OCI-M1 (cell line): ENCODE measurements at regions not wholly inside any gene's neighbourhood (a gene's known extent, or its start where the extent isn't known, plus 50 kb on each side); places are given as distances from the start of the nearest gene placed in this dataset.

Experiments used
- DNase-seq: peaks from one replicate; lab custom pipeline; 2025; lab: John Stamatoyannopoulos, UW

DNA sequence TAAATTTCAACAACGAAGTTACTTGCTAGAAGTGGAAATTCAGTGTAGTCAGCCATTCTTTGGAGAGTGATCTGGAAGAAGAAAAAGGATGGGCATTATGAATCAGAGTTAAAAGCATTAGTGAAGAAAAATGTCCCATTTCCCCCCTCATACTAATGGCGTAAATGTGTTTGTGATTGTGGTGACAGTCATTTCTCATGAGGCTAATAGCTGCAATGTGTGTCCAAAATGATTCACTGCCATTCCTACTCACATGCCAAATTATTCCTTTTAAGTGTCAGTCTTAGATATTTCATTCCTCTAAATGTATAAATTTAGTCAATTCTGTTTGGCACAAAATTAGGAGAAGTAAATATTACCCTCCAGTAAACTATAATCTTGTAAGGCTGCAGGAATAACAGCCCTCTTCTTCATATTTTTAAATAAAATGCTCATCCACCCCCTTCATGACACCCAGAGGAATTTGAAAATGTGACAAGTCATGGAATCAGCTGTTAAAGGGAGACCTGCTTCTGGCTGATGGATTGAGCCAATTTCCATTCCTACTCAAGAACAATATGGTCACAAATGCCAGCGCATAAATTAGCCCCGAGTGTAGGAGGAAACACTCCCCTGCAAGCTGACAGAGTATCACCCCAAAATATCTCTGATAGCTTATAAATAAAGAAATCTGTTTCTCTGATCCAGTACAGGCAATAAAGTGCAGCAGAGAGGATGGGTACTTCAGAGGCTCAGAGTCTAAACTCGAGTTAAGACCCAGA lies 912.3 kb upstream of the SEL1L start:
- no peak for DNase-seq

GRCh38 chr14:82447586-82447985 lies 913.9 kb upstream of the SEL1L start:
- DNase-seq = peak; percentile 46

DNA sequence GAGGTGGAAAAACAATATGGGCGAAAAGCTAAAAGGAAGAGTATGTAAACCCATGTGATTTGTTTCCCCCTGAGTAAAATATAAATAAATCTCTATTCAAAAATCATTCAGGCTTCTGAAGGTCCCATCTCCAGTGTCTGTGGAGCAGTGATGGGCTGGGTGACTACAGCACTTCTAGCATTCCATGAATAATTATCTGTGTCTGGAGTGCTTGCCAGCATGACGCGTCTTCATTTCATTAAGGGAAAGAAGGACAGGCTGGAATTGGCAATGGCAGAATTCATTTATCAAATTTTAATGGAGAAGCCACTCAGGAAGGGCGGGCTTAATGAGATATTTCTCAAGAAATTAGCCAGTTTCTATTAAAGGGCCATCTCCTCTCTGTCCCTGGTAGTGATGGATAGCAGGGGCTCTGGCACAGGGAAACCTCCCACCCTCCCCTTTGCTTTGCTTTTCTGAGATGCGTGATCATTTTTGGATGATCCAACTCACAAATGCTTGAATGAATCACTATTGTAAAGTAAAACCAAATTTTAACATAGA lies 916.3 kb upstream of the SEL1L start:
- no peak for DNase-seq

- DNase-seq = no peak
These were observed 918.0 kb upstream of the SEL1L start for GRCh38 chr14:82451675-82452074.

DNA sequence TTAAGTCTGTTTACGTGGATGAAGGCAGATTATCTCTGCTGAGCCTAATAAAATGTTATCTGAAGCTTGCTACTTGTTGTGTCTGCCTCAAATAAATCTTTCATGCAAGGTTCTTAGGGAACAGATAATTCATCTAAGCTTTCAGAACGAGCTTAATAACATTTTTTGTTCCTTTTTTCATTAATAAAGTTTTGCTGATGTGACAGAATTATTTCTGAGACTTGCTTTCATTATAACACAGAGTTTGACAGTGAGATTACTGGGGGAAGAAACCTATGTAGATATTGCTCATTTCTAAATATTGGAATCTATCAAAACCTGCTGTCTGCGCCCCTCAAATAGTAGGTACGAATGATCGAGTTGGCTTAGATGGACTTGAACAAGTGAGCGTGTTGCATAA lies 948.7 kb upstream of the SEL1L start:
- DNase-seq = no peak

- peak; percentile 21 for DNase-seq
These were observed 954.8 kb upstream of the SEL1L start for GRCh38 chr14:82488473-82488872.

DNA sequence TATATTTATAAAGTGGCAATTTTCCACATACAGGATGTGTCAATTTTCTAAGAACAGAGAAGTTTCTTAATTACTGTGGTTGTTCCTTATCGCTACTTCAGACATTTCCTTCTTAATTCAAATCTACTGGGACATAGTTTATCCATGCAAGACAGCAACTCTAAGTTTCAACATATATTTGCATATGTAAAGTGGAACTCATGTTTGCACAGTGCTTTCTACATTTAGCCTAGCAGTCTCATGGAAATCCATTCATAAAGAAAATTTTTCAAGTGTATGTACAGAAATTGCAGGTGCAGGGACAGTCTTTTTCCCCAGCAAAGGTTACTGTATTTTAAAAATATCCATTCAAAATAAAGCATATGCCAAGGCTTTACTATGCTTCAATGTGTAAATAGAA lies 956.7 kb upstream of the SEL1L start:
- peak; percentile 15 for DNase-seq

GRCh38 chr14:82492157-82492556 lies 958.5 kb upstream of the SEL1L start:
- DNase-seq = no peak

DNA sequence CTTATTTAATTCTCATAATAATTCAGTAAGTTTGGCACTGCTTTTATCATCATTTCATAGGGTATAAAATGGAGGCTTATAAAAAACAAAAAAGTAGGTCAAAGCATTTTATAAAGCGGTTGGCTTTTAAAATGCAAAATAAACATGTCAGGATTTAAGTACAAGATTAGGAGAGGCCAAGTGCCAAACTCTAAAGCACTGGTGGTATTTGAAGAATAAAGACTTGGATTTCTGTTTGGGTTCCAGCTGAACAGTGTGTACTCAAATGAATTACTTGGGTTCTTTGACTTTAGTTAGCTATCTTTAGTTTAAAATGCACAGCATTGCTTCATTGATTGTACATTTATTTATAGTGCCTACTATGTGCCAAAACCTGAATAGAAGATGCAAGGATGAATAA lies 966.6 kb upstream of the SEL1L start:
- no peak for DNase-seq

- no peak for DNase-seq
These were observed 967.9 kb upstream of the SEL1L start for GRCh38 chr14:82501554-82501953.

DNA sequence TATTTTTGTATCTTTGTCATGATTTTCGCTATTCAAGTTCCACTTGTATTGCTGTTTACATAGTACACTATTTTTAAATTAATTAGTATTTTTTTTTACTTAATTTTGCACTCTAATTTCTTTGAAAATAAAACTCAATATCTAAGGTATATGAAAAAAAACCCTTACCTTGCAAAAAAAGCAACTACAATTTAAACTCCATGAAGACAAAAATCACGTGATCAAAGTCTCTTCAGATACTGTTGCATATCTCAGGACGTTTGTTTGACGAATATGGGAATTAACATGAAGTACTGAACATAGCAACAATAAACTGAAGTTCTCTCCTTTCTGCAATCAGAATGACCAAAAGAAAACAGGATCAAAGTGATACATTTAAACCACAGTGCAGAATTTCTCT lies 968.4 kb upstream of the SEL1L start:
- no peak for DNase-seq

DNA sequence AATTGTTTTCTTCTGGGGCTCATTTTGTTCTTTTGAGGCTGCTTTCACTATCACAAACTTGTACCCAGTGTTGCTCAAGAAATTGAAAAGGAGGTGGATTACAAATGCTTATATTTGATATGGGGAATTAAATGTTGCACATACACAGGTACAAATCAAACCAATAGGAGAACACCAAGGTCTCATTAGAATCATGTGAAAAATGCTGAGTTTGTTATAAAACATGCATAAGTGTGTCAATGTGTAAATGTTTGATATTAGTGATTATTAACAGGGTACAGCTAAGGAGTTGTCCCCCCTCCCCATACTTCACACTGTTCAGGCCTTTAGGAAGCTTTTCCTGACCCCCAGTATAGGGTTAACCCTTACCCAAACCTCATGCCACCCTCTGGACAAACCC lies 971.2 kb upstream of the SEL1L start:
- DNase-seq = no peak

GRCh38 chr14:82510007-82510406 lies 976.4 kb upstream of the SEL1L start:
- peak; percentile 4 for DNase-seq

DNA sequence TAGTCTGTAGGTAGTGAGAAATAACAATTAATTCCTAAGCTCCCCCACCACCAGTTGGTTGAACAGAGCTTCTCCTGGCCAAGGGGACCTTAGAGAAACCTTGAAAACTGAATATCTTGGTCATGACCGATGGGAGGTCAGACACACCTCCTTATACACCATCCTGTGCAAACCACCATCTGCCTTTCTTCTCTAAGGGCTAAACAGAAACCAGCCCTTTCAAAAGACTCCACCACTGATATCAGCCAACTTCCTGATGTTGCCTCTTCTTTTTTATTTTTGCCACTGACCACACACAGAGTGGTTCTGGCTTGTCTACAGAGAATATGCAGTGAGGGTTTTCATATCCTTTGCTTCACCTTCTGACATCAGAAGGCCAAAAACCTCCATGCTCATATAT lies 977.7 kb upstream of the SEL1L start:
- DNase-seq = peak; percentile 3

DNA sequence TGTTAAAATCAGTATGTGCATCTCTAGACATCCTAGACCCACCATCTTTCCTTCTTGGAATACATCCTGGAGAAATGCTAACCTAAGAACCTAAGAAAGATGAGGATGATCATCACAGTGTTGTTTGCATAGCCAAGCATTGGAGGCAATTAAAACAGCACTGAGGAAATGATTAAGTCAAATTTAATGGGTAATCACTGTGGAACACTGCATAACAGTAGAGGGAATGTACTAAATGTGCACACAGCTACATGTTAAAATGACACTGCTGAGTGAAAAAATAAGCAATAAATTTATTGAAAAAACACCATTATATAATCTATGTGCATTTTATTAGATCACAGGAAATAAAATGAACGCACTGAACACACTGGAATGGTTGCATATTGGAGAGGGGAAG lies 987.1 kb upstream of the SEL1L start:
- DNase-seq = no peak

GRCh38 chr14:82521191-82521590 lies 987.5 kb upstream of the SEL1L start:
- DNase-seq = no peak

- no peak for DNase-seq
These were observed 994.4 kb upstream of the SEL1L start for GRCh38 chr14:82528016-82528415.

- DNase-seq = no peak
These were observed 999.7 kb upstream of the SEL1L start for GRCh38 chr14:82533351-82533750.

DNA sequence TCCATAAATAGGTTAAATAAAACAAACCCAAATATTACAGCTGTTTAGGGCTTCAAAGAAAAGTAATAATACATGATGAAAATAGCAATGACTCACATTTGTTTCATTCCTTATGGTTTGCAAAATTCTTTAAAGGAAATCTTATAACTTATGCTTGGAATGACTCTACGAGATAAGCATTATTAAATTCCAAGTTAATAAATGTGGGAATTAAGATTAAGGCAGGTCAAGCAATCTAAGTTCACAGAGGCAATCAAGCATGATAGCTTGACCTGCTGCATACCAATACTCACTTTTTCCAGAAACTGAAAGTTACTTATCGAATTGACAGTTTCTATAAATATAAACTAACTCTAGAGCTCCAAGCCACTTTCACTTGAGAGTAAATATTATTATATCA lies 1002.9 kb upstream of the SEL1L start:
- peak; percentile 19 for DNase-seq

GRCh38 chr14:82537831-82538230 lies 1004.2 kb upstream of the SEL1L start:
- DNase-seq = no peak

- no peak for DNase-seq
These were observed 1012.7 kb upstream of the SEL1L start for GRCh38 chr14:82546401-82546800.

DNA sequence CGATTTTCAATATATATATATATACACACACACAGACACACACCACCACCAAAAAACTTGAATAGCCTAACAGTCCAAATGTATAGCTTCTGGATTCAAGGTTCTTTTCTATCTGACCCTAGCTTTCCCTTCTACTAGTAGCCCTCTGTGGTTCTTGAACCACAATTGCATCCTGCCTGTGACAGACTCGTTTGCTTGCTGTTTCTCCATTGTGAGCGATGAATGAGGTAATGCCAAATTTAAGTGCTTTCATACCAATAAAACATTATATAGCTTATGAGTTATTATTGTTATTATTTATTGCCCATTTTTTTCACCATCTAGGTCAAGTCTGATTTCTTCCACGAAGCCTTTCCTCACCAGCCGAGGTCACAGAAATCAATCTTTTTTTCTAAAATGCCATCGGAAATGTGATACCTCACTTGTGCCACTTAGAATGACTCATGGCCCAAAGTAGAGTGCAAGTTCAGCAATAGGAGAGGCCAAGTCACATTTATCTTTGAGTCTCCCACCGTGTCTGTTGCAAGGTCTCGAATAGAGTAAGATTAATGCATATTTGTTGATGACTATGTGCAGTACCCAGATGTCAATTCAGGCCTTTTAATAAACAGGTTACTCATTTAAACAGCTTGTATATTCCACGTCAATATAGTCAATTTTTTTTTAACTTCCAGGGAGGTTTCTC lies 1015.8 kb upstream of the SEL1L start:
- no peak for DNase-seq

- DNase-seq = peak; percentile 3
These were observed 1029.2 kb upstream of the SEL1L start for GRCh38 chr14:82562881-82563280.

- DNase-seq = no peak
These were observed 1032.2 kb upstream of the SEL1L start for GRCh38 chr14:82565825-82566224.
